Heart right ventricle (tissue), 16 donors: ENCODE measurements at regions not wholly inside any gene's neighbourhood (a gene's known extent, or its start where the extent isn't known, plus 50 kb on each side); places are given as distances from the start of the nearest gene placed in this dataset.
A peak's percentile ranks its signal among the peaks of the same experiment; 100 is the strongest.

Experiments used
- ATAC-seq, 8 donors: fragments of 200-7000 bp; cut with Tn5 transposase; one replicate each; pipeline ENCODE4 v1.9.1; 2020; ENCODE audit warnings: mild to moderate bottlenecking in 8 of 8, moderate library complexity in 8 of 8, moderate number of reproducible peaks in 1 of 8
- DNase-seq, 2 donors: peaks; one replicate each; pipeline ENCODE4 v3.0.0-alpha.2; 2020
- H3K27ac ChIP-seq, 10 donors: fragments of 200-600 bp; sonication (generic) in 2 of 10; one replicate each; pipeline versions ENCODE4 v1.5.0 to v1.8.0; 2020 to 2022; ENCODE audit warnings: mild to moderate bottlenecking in 3 of 10
- H3K27me3 ChIP-seq, 7 donors: fragments of 200-600 bp; one replicate each; pipeline ENCODE4 v1.8.0; 2021 to 2022; ENCODE audit warnings: mild to moderate bottlenecking in 2 of 7
- H3K36me3 ChIP-seq, 9 donors: fragments of 200-600 bp; sonication (generic) in 1 of 9; one replicate each; pipeline versions ENCODE4 v1.5.0 to v1.8.0; 2020 to 2022; ENCODE audit warnings: mild to moderate bottlenecking in 2 of 9
- H3K4me1 ChIP-seq, 9 donors: fragments of 200-600 bp; sonication (generic) in 1 of 9; one replicate each; pipeline versions ENCODE4 v1.5.0 to v1.8.0; 2020 to 2022; ENCODE audit warnings: mild to moderate bottlenecking in 4 of 9
- H3K4me3 ChIP-seq, 10 donors: fragments of 200-600 bp; sonication (generic) in 2 of 10; one replicate each; pipeline versions ENCODE4 v1.5.0 to v1.8.0; 2020 to 2022; ENCODE audit warnings: mild to moderate bottlenecking in 7 of 10, moderate library complexity in 2 of 10
- H3K9me3 ChIP-seq, 11 donors: fragments of 200-600 bp in 10 of 11; sonication (generic) in 2 of 11; one replicate each; pipeline versions ENCODE4 v1.5.0 to v1.8.0; 2013 to 2022; ENCODE audit warnings: mild to moderate bottlenecking in 2 of 11, control low read depth in 1 of 11, moderate library complexity in 1 of 11
- CTCF ChIP-seq, 9 donors: fragments of 200-600 bp; sonication (generic) in 2 of 9; IDR thresholded peaks; one replicate each; pipeline versions ENCODE4 v1.5.0 to v1.8.0; 2021 to 2022; ENCODE audit warnings: antibody characterized with exemption in 9 of 9, mild to moderate bottlenecking in 5 of 9, moderate library complexity in 1 of 9
- WGBS, 2 donors: extraction: QIAGEN DNeasy Blood & Tissue Kit; methylation state at CpG; one replicate each; pipeline ENCODE4 v1.1.7; 2013; ENCODE audit warnings: inconsistent platforms in 1 of 2; 5-methylcytosine and 5-hydroxymethylcytosine counted together
- intact Hi-C, 10 donors: fragments of 100-400 bp; cut with DNase I; formaldehyde crosslinking; loops; one replicate each; pipeline versions ENCODE4 v1.11.1 to v1.14.2; 2022
- donor health status: Arrhythmogenic right ventricular cardiomyopathy.
- donor health status: ischemic (EF 13 %, LVEDD 7.1; RV severe dilation, severe dysfunction).
- donor health status: healthy with polysubstance abuse.
- donor health status: DM: no; HTN: yes; CAD: no.
- donor health status: DM: no; HTN: no; CAD: no.
- donor health status: ischemic (EF 25% LVEDD 6.9; RV normal size, moderate dysfunction).
- donor health status: ischemic (EF 25% LVEDD 5.7; RV mildly dilated, moderate dysfunction).
- donor health status: healthy.
- donor health status: DM: yes; HTN: yes; CAD: no.
- donor health status: Ischemic cardiomyopathy.
- donor health status: ischemic (EF 35%, LVEDD 5.7; RV mildly dilated, moderate dysfunction).
- donor health status: nonischemic (EF 11% LVEDD 7.7; RV severe dilation, severe dysfunction).
- donor health status: DM: yes; HTN: yes; CAD: no.
- donor health status: PGD.
- donor health status: ischemic (EF 29% LVEDD 5.4; RV normal size, mild dysfunction).
- donor health status: nonischemic (EF 23%, LVEDD 6.1; RV moderate dilation, normal function).

DNA sequence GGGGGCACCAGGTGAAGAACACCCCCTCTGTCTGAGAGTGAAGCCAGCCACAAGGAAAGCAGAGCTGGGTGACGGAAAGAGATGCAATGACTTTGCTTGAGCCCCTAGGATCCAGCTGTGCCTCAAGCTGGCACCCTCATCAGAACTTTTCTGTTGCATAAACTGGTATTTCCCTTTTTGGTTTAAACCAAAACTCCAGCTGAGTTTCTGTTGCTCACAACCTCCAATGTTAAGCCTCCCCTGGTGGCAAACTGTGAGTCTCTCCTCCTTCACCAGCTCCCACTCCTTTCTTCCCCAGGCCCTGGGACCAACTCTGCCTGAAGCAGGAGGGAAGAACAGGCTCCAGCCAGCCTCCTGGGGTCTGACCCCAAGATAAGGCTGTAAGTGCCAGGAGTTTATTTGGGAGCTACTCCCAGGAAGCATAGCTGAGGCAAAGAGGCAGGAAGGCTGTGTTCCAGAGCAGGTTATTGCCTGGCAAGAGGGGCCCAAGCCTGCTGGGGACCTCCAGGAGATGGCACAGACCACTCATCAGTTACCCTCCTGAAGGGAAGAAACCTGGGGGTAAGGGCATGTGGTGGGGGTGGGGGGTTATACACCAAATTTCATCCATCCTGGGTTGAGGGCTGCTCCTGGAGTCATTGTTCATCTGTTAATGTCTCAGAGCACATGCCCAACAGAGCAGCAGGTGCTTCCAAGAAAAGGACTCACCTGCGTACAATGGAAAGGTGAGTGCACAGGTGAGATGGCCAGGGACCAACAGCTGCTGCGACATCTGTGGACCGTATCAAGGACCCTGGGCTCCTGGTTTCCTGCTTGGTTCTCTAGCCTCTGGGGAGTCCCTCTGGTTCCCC is 73.3 kb upstream of the NANOS1 start:
- ATAC-seq, result peak in 1 of 8 donors; percentile 7
- Histone ChIP-seq H3K27ac (no peak overlapping the region), H3K4me3 (no peak overlapping the region), H3K36me3 (no peaks in the 10 kb centered on the region), H3K4me1 (peaks cover 0 to 42% (median 23%) of the 10 kb centered on the region in 9 donors), H3K9me3 (no peaks in the 10 kb centered on the region), H3K27me3 (no peaks in the 10 kb centered on the region)
- TF ChIP-seq CTCF (IDR thresholded peaks at IDR 0.05), result no peak
- WGBS, 2 donors, result 93 to 95% methylated on average over 4 of the region's 4 CpGs
- DNase-seq, result no peak
- intact Hi-C loops, result no loop called here

GRCh38 chr10:118956802-118957442 is 72.6 kb upstream of the NANOS1 start:
- no peaks in the 10 kb centered on the region for H3K36me3 ChIP-seq
- no peak for TF ChIP-seq CTCF (IDR thresholded peaks at IDR 0.05)
- ATAC-seq (peak in 5 of 8 donors; percentile 9 to 80 (median 39)), DNase-seq (peak in 1 of 2 donors; percentile 57)
- H3K9me3 ChIP-seq, result no peaks in the 10 kb centered on the region
- H3K27ac ChIP-seq, result no peak overlapping the region
- intact Hi-C loops, result no loop called here
- no peak overlapping the region for H3K4me3 ChIP-seq
- H3K4me1 ChIP-seq, result peaks cover 0 to 46% (median 23%) of the 10 kb centered on the region in 9 donors
- WGBS, 2 donors, result 82 to 83% methylated on average over 5 of the region's 5 CpGs
- H3K27me3 ChIP-seq, result no peaks in the 10 kb centered on the region

DNA sequence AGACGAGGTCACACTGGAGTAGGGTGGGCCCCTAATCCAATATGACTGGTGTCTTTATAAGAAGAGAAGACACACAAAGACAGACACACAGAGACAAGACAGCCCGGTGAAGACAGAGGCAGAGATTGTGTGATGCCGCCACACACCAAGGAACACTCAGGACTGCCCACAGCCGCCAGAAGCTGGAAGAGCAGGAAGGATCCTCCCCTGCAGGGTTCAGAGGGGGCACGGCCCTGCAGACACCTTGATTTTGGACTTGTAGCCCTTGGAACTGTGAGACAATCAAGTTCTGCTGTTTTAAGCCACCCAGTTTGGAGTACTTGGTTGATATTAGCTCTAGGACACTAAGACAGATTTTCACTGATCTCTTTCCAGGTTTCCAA is 72.1 kb upstream of the NANOS1 start:
- no peaks in the 10 kb centered on the region for H3K27me3 ChIP-seq
- peaks cover 0 to 46% (median 23%) of the 10 kb centered on the region in 9 donors for H3K4me1 ChIP-seq
- H3K27ac ChIP-seq, result no peak overlapping the region
- no peak for ATAC-seq
- intact Hi-C loops, result no loop called here
- no peak for DNase-seq
- H3K4me3 ChIP-seq, result no peak overlapping the region
- no peaks in the 10 kb centered on the region for H3K9me3 ChIP-seq
- WGBS, 2 donors, result 92 to 93% methylated on average over 5 of the region's 5 CpGs
- H3K36me3 ChIP-seq, result no peaks in the 10 kb centered on the region
- no peak for TF ChIP-seq CTCF (IDR thresholded peaks at IDR 0.05)

- no peak for TF ChIP-seq CTCF (IDR thresholded peaks at IDR 0.05)
- peaks cover 0 to 46% (median 23%) of the 10 kb centered on the region in 9 donors for H3K4me1 ChIP-seq
- ATAC-seq (no peak), DNase-seq (no peak)
- no peaks in the 10 kb centered on the region for H3K36me3 ChIP-seq
- no peak overlapping the region for H3K27ac ChIP-seq
- WGBS, 2 donors, result 95 to 97% methylated on average over 12 of the region's 12 CpGs
- H3K9me3 ChIP-seq, result no peaks in the 10 kb centered on the region
- H3K4me3 ChIP-seq, result no peak overlapping the region
- no peaks in the 10 kb centered on the region for H3K27me3 ChIP-seq
- intact Hi-C loops, result loop anchor here in 1 of 10 donors (2.0 kb wide), 1 partner anchor 67 kb away; no protein-coding TSS in a partner anchor
Observed at GRCh38 chr10:118957966-118958365, 71.5 kb upstream of the NANOS1 start.
